Thymus (tissue), 11 donors: ENCODE measurements at regions not wholly inside any gene's neighbourhood (a gene's known extent, or its start where the extent isn't known, plus 50 kb on each side); places are given as distances from the start of the nearest gene placed in this dataset.

ENCODE experiments used
- DNase-seq, 9 donors: peaks; one replicate each; pipeline ENCODE4 v3.0.0-alpha.2; 2013; ENCODE audit warnings: low spot score in 9 of 9, low read depth in 6 of 9, missing footprints in 1 of 9
- H3K27ac ChIP-seq, 2 donors: one replicate each; pipeline ENCODE4 v1.5.1; 2013; ENCODE audit warnings: control low read depth in 1 of 2, low read depth in 1 of 2, low read length in 1 of 2, mild to moderate bottlenecking in 1 of 2, moderate library complexity in 1 of 2
- H3K27me3 ChIP-seq, 2 donors: one replicate each; pipeline ENCODE4 v1.5.1; 2013; ENCODE audit warnings: low read length in 1 of 2; ENCODE audit not compliant: control insufficient read depth in 2 of 2, insufficient read depth in 1 of 2
- H3K36me3 ChIP-seq, 2 donors: one replicate each; pipeline ENCODE4 v1.5.1; 2013; ENCODE audit warnings: low read length in 1 of 2, mild to moderate bottlenecking in 1 of 2, moderate library complexity in 1 of 2; ENCODE audit not compliant: control insufficient read depth in 2 of 2, insufficient read depth in 2 of 2
- H3K4me1 ChIP-seq, 2 donors: one replicate each; pipeline ENCODE4 v1.5.1; 2013; ENCODE audit warnings: low read length in 2 of 2; ENCODE audit not compliant: control insufficient read depth in 2 of 2, insufficient read depth in 2 of 2
- H3K4me3 ChIP-seq, 2 donors: one replicate each; pipeline ENCODE4 v1.5.1; 2013; ENCODE audit warnings: low read length in 2 of 2, control low read depth in 1 of 2, mild to moderate bottlenecking in 1 of 2
- H3K9me3 ChIP-seq, 2 donors: one replicate each; pipeline ENCODE4 v1.5.1; 2013; ENCODE audit warnings: low read length in 1 of 2, mild to moderate bottlenecking in 1 of 2; ENCODE audit not compliant: control insufficient read depth in 2 of 2, insufficient read depth in 1 of 2
- WGBS: extraction: QIAGEN DNeasy Blood & Tissue Kit; methylation state at CpG from one replicate; pipeline ENCODE4 v1.1.7; 2013; 5-methylcytosine and 5-hydroxymethylcytosine counted together
- donor health status: healthy.

DNA sequence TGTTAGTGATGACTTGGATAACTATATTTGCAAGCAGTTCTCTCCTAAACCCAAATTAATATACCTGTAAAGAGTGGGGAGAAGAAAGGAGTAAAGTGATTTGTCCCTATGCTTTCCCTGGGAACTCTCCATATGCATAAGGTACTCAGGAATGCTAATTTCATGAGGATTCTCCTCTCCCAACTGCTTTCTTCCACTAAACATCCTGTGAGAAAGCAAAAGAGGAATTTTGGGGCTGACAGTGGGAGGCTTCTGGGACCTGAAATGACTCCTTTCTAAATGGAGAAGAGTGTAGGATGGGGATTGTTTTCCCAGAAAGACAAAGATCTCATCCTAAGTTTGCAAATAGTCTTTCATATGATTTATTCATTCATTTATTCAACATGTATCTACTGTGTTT, 250.5 kb downstream of the TDRD3 start:
- Histone ChIP-seq H3K4me3 (no peak overlapping the region), H3K9me3 (no peaks in the 10 kb centered on the region), H3K27me3 (no peaks in the 10 kb centered on the region), H3K27ac (no peak overlapping the region), H3K36me3 (no peaks in the 10 kb centered on the region), H3K4me1 (no peaks in the 10 kb centered on the region)
- DNase-seq: no peak

GRCh38 chr13:60646620-60647019, 249.6 kb downstream of the TDRD3 start:
- H3K4me3 ChIP-seq: no peak overlapping the region
- 79% methylated on average over 3 of the region's 3 CpGs for WGBS
- no peaks in the 10 kb centered on the region for H3K4me1 ChIP-seq
- H3K9me3 ChIP-seq: no peaks in the 10 kb centered on the region
- no peak overlapping the region for H3K27ac ChIP-seq
- no peak for DNase-seq
- no peaks in the 10 kb centered on the region for H3K27me3 ChIP-seq
- H3K36me3 ChIP-seq: no peaks in the 10 kb centered on the region

GRCh38 chr13:60645676-60646075, 248.7 kb downstream of the TDRD3 start:
- Histone ChIP-seq H3K27ac (no peak overlapping the region), H3K9me3 (no peaks in the 10 kb centered on the region), H3K36me3 (no peaks in the 10 kb centered on the region), H3K27me3 (no peaks in the 10 kb centered on the region), H3K4me3 (no peak overlapping the region), H3K4me1 (no peaks in the 10 kb centered on the region)
- DNase-seq: no peak
- WGBS: 87% methylated on average over 3 of the region's 3 CpGs

- Histone ChIP-seq H3K4me1 (no peaks in the 10 kb centered on the region), H3K27ac (no peak overlapping the region), H3K27me3 (no peaks in the 10 kb centered on the region), H3K9me3 (no peaks in the 10 kb centered on the region), H3K4me3 (no peak overlapping the region), H3K36me3 (no peaks in the 10 kb centered on the region)
- no peak for DNase-seq
- WGBS: 79% methylated on average over 4 of the region's 4 CpGs
These were observed 245.5 kb downstream of the TDRD3 start for GRCh38 chr13:60642552-60642951.

GRCh38 chr13:60629158-60629557, 232.1 kb downstream of the TDRD3 start:
- H3K4me3 ChIP-seq: no peak overlapping the region
- no peaks in the 10 kb centered on the region for H3K4me1 ChIP-seq
- no peak for DNase-seq
- WGBS: 80% methylated on average over 5 of the region's 5 CpGs
- no peaks in the 10 kb centered on the region for H3K36me3 ChIP-seq
- no peaks in the 10 kb centered on the region for H3K27me3 ChIP-seq
- no peaks in the 10 kb centered on the region for H3K9me3 ChIP-seq
- no peak overlapping the region for H3K27ac ChIP-seq

DNA sequence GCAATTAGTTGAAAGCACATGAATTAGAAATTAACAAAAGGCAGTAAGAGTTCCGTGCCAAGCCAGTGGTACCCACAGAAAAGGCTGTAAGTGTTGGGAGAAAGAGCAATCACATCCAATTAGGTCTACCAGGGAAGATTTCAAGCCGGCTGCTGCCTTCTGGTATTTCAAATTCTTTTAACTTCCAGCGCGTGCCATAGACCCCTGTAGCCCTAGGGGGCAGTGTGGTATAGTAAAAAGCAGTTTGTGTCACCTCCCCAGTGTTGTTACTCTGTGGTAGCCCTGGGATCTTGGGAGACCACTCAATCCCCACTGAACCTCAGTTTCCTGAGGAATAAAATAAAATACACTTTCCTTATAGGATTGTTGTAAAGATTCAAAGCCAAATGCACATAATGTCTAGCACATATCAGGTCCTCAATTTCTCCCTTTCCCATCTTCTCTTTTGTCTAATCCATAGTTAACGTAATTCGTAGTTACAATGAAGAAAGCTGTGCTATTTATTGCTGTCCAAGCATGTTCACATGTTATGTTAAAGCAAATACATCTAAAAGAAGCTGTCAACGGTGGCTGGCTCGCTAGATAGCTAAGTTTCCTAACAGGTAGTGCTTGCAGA, 230.2 kb downstream of the TDRD3 start:
- DNase-seq: peak in 1 of 9 donors; percentile 6

More for the DNA sequence above, 230.2 kb downstream of the TDRD3 start:
- H3K9me3 ChIP-seq: no peaks in the 10 kb centered on the region
- H3K4me3 ChIP-seq: no peak overlapping the region
- 53% methylated on average over 8 of the region's 8 CpGs for WGBS
- no peaks in the 10 kb centered on the region for H3K4me1 ChIP-seq
- H3K27me3 ChIP-seq: no peaks in the 10 kb centered on the region
- no peak overlapping the region for H3K27ac ChIP-seq
- no peaks in the 10 kb centered on the region for H3K36me3 ChIP-seq
